ENCODE measurements at regions not wholly inside any gene's neighbourhood (a gene's known extent, or its start where the extent isn't known, plus 50 kb on each side); places are given as distances from the start of the nearest gene placed in this dataset.

GRCh38 chr5:15249152-15249551, 250.8 kb upstream of the FBXL7 start:
- no peaks in the 10 kb centered on the region; the same call in 1 of the 2 replicates for H3K27me3 ChIP-seq
- no peak overlapping the region for H3K4me3 ChIP-seq (ENCODE audit: low read depth, low read length)
- DNase-seq = no peak
- no peaks in the 10 kb centered on the region for H3K4me1 ChIP-seq
- no peaks in the 10 kb centered on the region for H3K36me3 ChIP-seq
- TF ChIP-seq, protein P1, sequence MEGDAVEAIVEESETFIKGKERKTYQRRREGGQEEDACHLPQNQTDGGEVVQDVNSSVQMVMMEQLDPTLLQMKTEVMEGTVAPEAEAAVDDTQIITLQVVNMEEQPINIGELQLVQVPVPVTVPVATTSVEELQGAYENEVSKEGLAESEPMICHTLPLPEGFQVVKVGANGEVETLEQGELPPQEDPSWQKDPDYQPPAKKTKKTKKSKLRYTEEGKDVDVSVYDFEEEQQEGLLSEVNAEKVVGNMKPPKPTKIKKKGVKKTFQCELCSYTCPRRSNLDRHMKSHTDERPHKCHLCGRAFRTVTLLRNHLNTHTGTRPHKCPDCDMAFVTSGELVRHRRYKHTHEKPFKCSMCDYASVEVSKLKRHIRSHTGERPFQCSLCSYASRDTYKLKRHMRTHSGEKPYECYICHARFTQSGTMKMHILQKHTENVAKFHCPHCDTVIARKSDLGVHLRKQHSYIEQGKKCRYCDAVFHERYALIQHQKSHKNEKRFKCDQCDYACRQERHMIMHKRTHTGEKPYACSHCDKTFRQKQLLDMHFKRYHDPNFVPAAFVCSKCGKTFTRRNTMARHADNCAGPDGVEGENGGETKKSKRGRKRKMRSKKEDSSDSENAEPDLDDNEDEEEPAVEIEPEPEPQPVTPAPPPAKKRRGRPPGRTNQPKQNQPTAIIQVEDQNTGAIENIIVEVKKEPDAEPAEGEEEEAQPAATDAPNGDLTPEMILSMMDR (IDR thresholded peaks at IDR 0.05; ENCODE audit: low read depth, low read length) = no peak
- no peaks in the 10 kb centered on the region; the same call in 1 of the 2 replicates for H3K9me3 ChIP-seq

DNA sequence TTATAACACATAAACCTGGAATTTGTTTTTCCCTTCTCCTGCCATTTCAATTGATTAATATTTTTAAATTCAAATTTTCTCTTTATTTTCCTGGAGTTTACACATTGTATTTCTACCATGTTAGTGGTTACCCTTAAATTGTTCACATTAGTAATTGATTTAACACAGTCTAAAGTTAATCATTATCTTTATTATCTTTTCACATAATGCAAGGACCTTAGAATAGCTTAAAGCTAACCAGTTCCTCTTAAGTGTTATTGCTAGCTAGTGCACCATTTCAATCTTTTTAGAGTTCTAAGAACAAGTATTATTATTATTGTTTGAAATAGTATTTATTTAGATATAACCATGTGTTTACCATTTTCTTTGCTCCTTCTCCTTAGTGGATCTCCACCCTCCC, 251.2 kb upstream of the FBXL7 start:
- Histone ChIP-seq H3K36me3 (no peaks in the 10 kb centered on the region), H3K4me3 (ENCODE audit: low read depth, low read length) (no peak overlapping the region), H3K9me3 (no peaks in the 10 kb centered on the region; the same call in 1 of the 2 replicates), H3K27me3 (no peaks in the 10 kb centered on the region; the same call in 1 of the 2 replicates), H3K4me1 (no peaks in the 10 kb centered on the region)
- TF ChIP-seq, protein P1 (IDR thresholded peaks at IDR 0.05; ENCODE audit: low read depth, low read length) = no peak
- no peak for DNase-seq

- TF ChIP-seq, protein P1 (IDR thresholded peaks at IDR 0.05; ENCODE audit: low read depth, low read length) = no peak
- no peaks in the 10 kb centered on the region for H3K36me3 ChIP-seq
- DNase-seq = no peak
- H3K4me3 ChIP-seq (ENCODE audit: low read depth, low read length) = no peak overlapping the region
- no peaks in the 10 kb centered on the region; the same call in 1 of the 2 replicates for H3K27me3 ChIP-seq
- H3K9me3 ChIP-seq = no peaks in the 10 kb centered on the region; the same call in 1 of the 2 replicates
- H3K4me1 ChIP-seq = no peaks in the 10 kb centered on the region
Observed at GRCh38 chr5:15245913-15246312, 254.1 kb upstream of the FBXL7 start.

DNA sequence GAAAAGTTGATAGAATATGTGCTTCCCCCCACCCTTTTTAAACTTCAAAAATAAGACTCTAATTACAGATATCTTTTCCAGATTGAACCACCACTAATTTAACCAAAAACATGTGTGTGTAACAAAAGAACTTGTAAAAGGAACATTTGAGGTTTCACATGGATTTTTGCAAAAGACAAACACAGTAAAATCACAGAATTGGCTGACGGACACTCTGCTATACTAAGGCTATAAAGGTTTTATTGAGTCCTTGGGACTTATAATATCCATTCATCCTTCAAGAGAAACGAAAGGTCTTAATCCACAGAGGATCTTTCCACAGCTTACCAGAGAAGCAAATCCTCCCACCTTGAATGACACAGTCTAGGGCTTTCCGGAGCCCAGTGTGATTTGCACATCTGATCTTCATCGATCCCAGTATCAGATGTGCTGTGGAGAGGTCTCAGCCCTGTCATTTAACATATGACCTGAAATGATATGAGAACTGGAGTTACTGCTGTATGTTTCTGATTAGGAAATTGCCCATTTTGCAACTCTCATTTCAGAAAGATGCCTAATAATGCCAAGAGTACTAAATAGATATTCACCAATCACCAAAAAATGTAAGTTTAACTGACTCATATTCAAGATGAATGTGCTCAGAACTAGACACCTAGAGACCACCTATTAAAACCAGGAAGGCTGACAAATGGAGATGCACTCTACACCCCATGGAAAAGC, 256.5 kb upstream of the FBXL7 start:
- H3K4me1 ChIP-seq = no peaks in the 10 kb centered on the region
- TF ChIP-seq, protein P1 (IDR thresholded peaks at IDR 0.05; ENCODE audit: low read depth, low read length) = no peak
- no peaks in the 10 kb centered on the region; the same call in 1 of the 2 replicates for H3K9me3 ChIP-seq
- no peak for DNase-seq
- H3K27me3 ChIP-seq = no peaks in the 10 kb centered on the region
- H3K4me3 ChIP-seq (ENCODE audit: low read depth, low read length) = no peak overlapping the region
- H3K36me3 ChIP-seq = no peaks in the 10 kb centered on the region

DNA sequence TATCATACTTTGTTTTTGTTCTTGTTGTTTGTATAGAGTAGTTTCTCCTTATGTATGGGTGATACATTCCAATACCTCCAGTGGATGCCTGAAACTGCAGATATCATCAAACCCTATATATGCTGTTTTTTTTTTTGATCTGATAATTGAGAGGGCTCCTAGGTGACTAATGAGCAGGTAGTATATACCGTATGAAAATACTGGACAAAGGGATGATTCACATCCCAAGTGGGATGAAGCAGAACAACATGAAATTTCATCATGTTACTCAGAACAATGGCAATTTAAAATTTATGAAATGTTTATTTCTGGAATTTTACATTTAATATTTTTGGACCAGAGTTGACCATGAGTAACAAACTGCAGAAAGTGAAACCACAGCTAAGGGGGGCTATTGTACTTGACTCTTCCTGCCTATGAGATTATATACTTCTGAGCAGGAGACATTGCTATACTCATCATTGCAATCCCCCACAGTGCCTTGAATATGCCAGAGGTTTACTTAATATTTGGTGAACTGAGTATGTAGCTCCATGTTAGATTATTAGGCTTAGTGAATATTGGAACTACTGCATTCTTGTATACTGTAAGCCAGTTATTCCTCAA, 258.7 kb upstream of the FBXL7 start:
- Histone ChIP-seq H3K4me3 (ENCODE audit: low read depth, low read length) (no peak overlapping the region), H3K36me3 (no peaks in the 10 kb centered on the region), H3K9me3 (no peaks in the 10 kb centered on the region; the same call in 1 of the 2 replicates), H3K4me1 (no peaks in the 10 kb centered on the region), H3K27me3 (0 out of 2 replicates have a peak, but pooled peaks cover 3% of the 10 kb centered on the region)
- TF ChIP-seq, protein P1 (IDR thresholded peaks at IDR 0.05; ENCODE audit: low read depth, low read length) = no peak
- DNase-seq = no peak

GRCh38 chr5:15238006-15238405, 262.0 kb upstream of the FBXL7 start:
- peaks cover 6% of the 10 kb centered on the region; the same call in 1 of the 2 replicates for H3K27me3 ChIP-seq
- no peaks in the 10 kb centered on the region for H3K9me3 ChIP-seq
- H3K4me1 ChIP-seq = no peaks in the 10 kb centered on the region
- DNase-seq = no peak
- TF ChIP-seq, protein P1 (IDR thresholded peaks at IDR 0.05; ENCODE audit: low read depth, low read length) = no peak
- no peak overlapping the region for H3K4me3 ChIP-seq (ENCODE audit: low read depth, low read length)
- H3K36me3 ChIP-seq = no peaks in the 10 kb centered on the region

Data from BE2C (cell line).